ENCODE measurements at regions not wholly inside any gene's neighbourhood (a gene's known extent, or its start where the extent isn't known, plus 50 kb on each side); places are given as distances from the start of the nearest gene placed in this dataset.
"Not testable (repeated sequence)": the region's sequence is repeated elsewhere in the genome, so short reads cannot be mapped to it uniquely, and the experiment has no call there.

- FAIRE-seq = no peak
These were observed 300.7 kb upstream of the CELF2 start for GRCh38 chr10:10716972-10717371.

- peak; percentile 91 for FAIRE-seq
These were observed 295.2 kb upstream of the CELF2 start for GRCh38 chr10:10722422-10722821.

- no peak for FAIRE-seq
These were observed 292.5 kb upstream of the CELF2 start for GRCh38 chr10:10725196-10725595.

GRCh38 chr10:10726101-10726500, 291.6 kb upstream of the CELF2 start:
- FAIRE-seq = no peak

GRCh38 chr10:10727411-10727810, 290.3 kb upstream of the CELF2 start:
- FAIRE-seq = not testable (repeated sequence)

- no peak for FAIRE-seq
These were observed 289.9 kb upstream of the CELF2 start for GRCh38 chr10:10727812-10728211.

- FAIRE-seq = no peak
These were observed 287.1 kb upstream of the CELF2 start for GRCh38 chr10:10730471-10731043.

GRCh38 chr10:10731366-10731765, 286.3 kb upstream of the CELF2 start:
- FAIRE-seq = no peak

- no peak for FAIRE-seq
These were observed 283.2 kb upstream of the CELF2 start for GRCh38 chr10:10734356-10735064.

- no peak for FAIRE-seq
These were observed 272.4 kb upstream of the CELF2 start for GRCh38 chr10:10745291-10745690.

- no peak for FAIRE-seq
These were observed 262.2 kb upstream of the CELF2 start for GRCh38 chr10:10755490-10755889.

GRCh38 chr10:10758306-10758705, 259.4 kb upstream of the CELF2 start:
- FAIRE-seq = no peak

GRCh38 chr10:10759806-10760205, 257.9 kb upstream of the CELF2 start:
- not testable (repeated sequence) for FAIRE-seq

GRCh38 chr10:10765017-10765416, 252.7 kb upstream of the CELF2 start:
- FAIRE-seq = no peak

GRCh38 chr10:10772411-10772810, 245.3 kb upstream of the CELF2 start:
- no peak for FAIRE-seq

- no peak for FAIRE-seq
These were observed 244.7 kb upstream of the CELF2 start for GRCh38 chr10:10772874-10773508.

- no peak for FAIRE-seq
These were observed 243.3 kb upstream of the CELF2 start for GRCh38 chr10:10774416-10774815.

- no peak for FAIRE-seq
These were observed 241.3 kb upstream of the CELF2 start for GRCh38 chr10:10776363-10776762.

- no peak for FAIRE-seq
These were observed 240.4 kb upstream of the CELF2 start for GRCh38 chr10:10777279-10777678.

GRCh38 chr10:10777723-10778122, 239.9 kb upstream of the CELF2 start:
- no peak for FAIRE-seq

GRCh38 chr10:10778959-10779358, 238.7 kb upstream of the CELF2 start:
- no peak for FAIRE-seq

GRCh38 chr10:10779511-10779910, 238.2 kb upstream of the CELF2 start:
- no peak for FAIRE-seq

GRCh38 chr10:10780746-10781145, 236.9 kb upstream of the CELF2 start:
- no peak for FAIRE-seq

GRCh38 chr10:10782603-10783002, 235.1 kb upstream of the CELF2 start:
- FAIRE-seq = no peak
